ENCODE measurements at regions not wholly inside any gene's neighbourhood (a gene's known extent, or its start where the extent isn't known, plus 50 kb on each side); places are given as distances from the start of the nearest gene placed in this dataset.

DNA sequence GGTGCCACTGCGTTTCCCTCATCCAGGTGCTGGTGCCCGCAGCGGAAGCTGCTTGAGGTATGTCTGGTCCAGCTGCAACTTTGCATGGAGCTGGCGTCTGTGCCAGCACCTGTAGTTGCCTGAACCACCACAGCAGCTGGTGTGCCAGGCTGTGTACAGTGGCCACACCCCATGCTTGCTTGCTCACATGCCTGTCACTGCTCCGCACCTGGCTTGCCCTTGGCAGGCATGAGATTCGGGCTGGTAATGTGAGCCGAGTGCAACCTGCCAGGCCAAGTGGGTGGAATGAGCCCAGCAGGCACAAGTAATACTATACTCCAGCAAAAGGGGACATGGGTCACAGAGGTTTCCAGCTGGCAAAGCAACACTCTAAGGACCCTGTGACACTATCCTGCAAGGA is 1123.3 kb upstream of the ACVR2A start:
- H3K36me3 ChIP-seq (ENCODE audit: insufficient read depth), result no peaks in the 10 kb centered on the region
- H3K79me2 ChIP-seq (replicated peaks; ENCODE audit: insufficient read depth), result no peaks in the 10 kb centered on the region
- no peaks in the 10 kb centered on the region for H4K20me1 ChIP-seq (replicated peaks; ENCODE audit: insufficient read depth)
- ATAC-seq (no peak), DNase-seq (ENCODE audit: low spot score) (no peak)
- TF ChIP-seq JUNB (IDR thresholded peaks at IDR 0.05; ENCODE audit: unreplicated experiment) (no peak), REST (IDR thresholded peaks at IDR 0.05; ENCODE audit: unreplicated experiment) (no peak), EZH2 (IDR thresholded peaks at IDR 0.05; ENCODE audit: low read depth, unreplicated experiment) (no peak), STAT1 (IDR thresholded peaks at IDR 0.05; ENCODE audit: unreplicated experiment) (no peak), EZH2phosphoT487 (IDR thresholded peaks at IDR 0.05; ENCODE audit: unreplicated experiment) (no peak), ZNF331 (CRISPR knock-in tag; IDR thresholded peaks at IDR 0.05; ENCODE audit: low read depth) (no peak), CREB1 (CRISPR knock-in tag; IDR thresholded peaks at IDR 0.05; ENCODE audit: low read depth) (no peak), ZNF114 (CRISPR knock-in tag; IDR thresholded peaks at IDR 0.05) (no peak), POLR2AphosphoS5 (IDR thresholded peaks at IDR 0.05; ENCODE audit: low read depth) (no peak), NANOG (IDR thresholded peaks at IDR 0.05; ENCODE audit: borderline replicate concordance) (no peak)
- TF ChIP-seq, protein P1, sequence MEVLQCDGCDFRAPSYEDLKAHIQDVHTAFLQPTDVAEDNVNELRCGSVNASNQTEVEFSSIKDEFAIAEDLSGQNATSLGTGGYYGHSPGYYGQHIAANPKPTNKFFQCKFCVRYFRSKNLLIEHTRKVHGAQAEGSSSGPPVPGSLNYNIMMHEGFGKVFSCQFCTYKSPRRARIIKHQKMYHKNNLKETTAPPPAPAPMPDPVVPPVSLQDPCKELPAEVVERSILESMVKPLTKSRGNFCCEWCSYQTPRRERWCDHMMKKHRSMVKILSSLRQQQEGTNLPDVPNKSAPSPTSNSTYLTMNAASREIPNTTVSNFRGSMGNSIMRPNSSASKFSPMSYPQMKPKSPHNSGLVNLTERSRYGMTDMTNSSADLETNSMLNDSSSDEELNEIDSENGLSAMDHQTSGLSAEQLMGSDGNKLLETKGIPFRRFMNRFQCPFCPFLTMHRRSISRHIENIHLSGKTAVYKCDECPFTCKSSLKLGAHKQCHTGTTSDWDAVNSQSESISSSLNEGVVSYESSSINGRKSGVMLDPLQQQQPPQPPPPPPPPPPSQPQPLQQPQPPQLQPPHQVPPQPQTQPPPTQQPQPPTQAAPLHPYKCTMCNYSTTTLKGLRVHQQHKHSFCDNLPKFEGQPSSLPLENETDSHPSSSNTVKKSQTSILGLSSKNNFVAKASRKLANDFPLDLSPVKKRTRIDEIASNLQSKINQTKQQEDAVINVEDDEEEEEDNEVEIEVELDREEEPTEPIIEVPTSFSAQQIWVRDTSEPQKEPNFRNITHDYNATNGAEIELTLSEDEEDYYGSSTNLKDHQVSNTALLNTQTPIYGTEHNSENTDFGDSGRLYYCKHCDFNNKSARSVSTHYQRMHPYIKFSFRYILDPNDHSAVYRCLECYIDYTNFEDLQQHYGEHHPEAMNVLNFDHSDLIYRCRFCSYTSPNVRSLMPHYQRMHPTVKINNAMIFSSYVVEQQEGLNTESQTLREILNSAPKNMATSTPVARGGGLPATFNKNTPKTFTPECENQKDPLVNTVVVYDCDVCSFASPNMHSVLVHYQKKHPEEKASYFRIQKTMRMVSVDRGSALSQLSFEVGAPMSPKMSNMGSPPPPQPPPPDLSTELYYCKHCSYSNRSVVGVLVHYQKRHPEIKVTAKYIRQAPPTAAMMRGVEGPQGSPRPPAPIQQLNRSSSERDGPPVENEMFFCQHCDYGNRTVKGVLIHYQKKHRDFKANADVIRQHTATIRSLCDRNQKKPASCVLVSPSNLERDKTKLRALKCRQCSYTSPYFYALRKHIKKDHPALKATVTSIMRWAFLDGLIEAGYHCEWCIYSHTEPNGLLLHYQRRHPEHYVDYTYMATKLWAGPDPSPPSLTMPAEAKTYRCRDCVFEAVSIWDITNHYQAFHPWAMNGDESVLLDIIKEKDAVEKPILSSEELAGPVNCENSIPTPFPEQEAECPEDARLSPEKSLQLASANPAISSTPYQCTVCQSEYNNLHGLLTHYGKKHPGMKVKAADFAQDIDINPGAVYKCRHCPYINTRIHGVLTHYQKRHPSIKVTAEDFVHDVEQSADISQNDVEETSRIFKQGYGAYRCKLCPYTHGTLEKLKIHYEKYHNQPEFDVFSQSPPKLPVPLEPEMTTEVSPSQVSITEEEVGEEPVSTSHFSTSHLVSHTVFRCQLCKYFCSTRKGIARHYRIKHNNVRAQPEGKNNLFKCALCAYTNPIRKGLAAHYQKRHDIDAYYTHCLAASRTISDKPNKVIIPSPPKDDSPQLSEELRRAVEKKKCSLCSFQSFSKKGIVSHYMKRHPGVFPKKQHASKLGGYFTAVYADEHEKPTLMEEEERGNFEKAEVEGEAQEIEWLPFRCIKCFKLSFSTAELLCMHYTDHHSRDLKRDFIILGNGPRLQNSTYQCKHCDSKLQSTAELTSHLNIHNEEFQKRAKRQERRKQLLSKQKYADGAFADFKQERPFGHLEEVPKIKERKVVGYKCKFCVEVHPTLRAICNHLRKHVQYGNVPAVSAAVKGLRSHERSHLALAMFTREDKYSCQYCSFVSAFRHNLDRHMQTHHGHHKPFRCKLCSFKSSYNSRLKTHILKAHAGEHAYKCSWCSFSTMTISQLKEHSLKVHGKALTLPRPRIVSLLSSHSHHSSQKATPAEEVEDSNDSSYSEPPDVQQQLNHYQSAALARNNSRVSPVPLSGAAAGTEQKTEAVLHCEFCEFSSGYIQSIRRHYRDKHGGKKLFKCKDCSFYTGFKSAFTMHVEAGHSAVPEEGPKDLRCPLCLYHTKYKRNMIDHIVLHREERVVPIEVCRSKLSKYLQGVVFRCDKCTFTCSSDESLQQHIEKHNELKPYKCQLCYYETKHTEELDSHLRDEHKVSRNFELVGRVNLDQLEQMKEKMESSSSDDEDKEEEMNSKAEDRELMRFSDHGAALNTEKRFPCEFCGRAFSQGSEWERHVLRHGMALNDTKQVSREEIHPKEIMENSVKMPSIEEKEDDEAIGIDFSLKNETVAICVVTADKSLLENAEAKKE (CRISPR knock-in tag; IDR thresholded peaks at IDR 0.05), result no peak
- TF ChIP-seq, protein P2, sequence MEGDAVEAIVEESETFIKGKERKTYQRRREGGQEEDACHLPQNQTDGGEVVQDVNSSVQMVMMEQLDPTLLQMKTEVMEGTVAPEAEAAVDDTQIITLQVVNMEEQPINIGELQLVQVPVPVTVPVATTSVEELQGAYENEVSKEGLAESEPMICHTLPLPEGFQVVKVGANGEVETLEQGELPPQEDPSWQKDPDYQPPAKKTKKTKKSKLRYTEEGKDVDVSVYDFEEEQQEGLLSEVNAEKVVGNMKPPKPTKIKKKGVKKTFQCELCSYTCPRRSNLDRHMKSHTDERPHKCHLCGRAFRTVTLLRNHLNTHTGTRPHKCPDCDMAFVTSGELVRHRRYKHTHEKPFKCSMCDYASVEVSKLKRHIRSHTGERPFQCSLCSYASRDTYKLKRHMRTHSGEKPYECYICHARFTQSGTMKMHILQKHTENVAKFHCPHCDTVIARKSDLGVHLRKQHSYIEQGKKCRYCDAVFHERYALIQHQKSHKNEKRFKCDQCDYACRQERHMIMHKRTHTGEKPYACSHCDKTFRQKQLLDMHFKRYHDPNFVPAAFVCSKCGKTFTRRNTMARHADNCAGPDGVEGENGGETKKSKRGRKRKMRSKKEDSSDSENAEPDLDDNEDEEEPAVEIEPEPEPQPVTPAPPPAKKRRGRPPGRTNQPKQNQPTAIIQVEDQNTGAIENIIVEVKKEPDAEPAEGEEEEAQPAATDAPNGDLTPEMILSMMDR (conservative IDR thresholded peaks at IDR 0.05; ENCODE audit: low read depth in 2 of 2), result no peak
- TF ChIP-seq, protein P3, sequence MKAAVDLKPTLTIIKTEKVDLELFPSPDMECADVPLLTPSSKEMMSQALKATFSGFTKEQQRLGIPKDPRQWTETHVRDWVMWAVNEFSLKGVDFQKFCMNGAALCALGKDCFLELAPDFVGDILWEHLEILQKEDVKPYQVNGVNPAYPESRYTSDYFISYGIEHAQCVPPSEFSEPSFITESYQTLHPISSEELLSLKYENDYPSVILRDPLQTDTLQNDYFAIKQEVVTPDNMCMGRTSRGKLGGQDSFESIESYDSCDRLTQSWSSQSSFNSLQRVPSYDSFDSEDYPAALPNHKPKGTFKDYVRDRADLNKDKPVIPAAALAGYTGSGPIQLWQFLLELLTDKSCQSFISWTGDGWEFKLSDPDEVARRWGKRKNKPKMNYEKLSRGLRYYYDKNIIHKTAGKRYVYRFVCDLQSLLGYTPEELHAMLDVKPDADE (IDR thresholded peaks at IDR 0.05), result no peak
- peaks cover 19% of the 10 kb centered on the region for H3K36me3 Mint-ChIP-seq (ENCODE audit: low read depth)
- no peaks in the 10 kb centered on the region for H3K4me1 ChIP-seq (ENCODE audit: insufficient read depth)
- no peaks in the 10 kb centered on the region for H3K4me1 Mint-ChIP-seq
- H3K4me3 ChIP-seq, result no peak overlapping the region
- no peak overlapping the region for H3K27ac Mint-ChIP-seq
- H2AFZ ChIP-seq, result no peak overlapping the region
- no peaks in the 10 kb centered on the region for H3F3A ChIP-seq (replicated peaks; ENCODE audit: low read depth)
- H3K9me2 ChIP-seq (ENCODE audit: insufficient read depth), result no peaks in the 10 kb centered on the region; the same call in 1 of the 2 replicates
- H3K4me2 ChIP-seq, result no peak overlapping the region
- H3K4me3 Mint-ChIP-seq, result no peak overlapping the region
- H3K27ac ChIP-seq (ENCODE audit: low read depth), result no peak overlapping the region
- peaks cover 35% of the 10 kb centered on the region for H3K9me3 Mint-ChIP-seq
- H3K27me3 ChIP-seq (ENCODE audit: insufficient read depth), result no peaks in the 10 kb centered on the region
- no peaks in the 10 kb centered on the region for H3K27me3 Mint-ChIP-seq (ENCODE audit: insufficient read depth, low read depth, poor library complexity)

All from GM23338 (cell line).